ENCODE measurements at regions not wholly inside any gene's neighbourhood (a gene's known extent, or its start where the extent isn't known, plus 50 kb on each side); places are given as distances from the start of the nearest gene placed in this dataset.

- no peak for DNase-seq (ENCODE audit: insufficient read length, low spot score)
These were observed 197.9 kb upstream of the TWIST2 start for GRCh38 chr2:238649936-238650518.

DNA sequence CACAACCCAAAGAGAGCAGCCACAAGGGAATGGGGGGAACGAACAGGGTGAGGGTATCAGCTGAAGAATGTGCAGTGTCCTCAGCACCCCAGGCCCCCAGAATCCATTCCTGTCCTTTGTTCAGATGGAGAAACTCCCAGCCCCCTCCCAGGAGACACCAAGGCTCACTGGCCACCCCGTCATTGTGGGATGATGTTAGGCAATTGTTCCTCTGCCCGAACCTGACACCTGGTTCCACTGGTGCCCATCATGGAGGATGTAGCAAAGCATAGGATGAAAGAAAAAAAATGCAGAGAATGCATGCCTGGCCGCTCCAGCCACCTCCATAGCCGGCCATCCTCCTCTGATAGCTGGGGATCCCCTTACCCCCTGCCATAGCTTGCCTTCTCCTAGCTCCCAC lies 197.3 kb upstream of the TWIST2 start:
- FAIRE-seq: no peak
- no peak for DNase-seq (ENCODE audit: insufficient read length, low spot score)

More at GRCh38 chr2:238649936-238650518, 197.9 kb upstream of the TWIST2 start:
- FAIRE-seq: no peak

DNA sequence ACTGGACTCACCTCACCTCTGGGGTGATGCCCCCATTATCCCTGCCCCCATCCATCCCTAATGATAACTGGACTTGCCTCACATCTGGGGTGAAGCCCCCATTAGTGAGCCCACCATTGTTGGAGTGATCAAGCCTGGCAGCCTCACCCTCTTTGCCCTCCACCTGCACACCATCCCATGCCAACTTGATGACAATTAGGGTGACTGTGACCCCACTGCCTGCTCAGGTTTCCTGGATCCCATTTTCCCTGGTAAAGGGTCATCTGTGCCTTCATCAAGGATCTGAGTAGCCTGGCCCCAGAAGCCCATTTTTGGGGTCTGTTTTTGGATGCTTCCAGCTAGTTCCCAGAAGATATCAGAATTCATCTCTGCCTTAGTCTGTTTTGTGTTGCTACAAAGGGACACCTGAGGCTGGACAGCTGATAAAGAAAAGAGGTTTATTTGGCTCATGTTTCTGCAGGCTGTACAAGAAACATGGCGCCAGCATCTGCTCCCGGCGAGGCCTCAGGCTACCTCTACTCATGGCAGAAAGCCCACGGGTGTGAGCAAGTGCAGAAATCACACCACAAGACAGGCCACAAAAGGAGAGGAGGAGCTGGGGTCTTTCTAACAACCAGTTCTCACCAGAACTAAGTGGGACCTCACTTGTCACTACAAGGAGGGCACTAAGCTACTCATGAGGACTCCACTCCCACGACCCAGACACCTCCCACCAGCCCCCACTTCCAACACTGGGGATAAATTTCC lies 196.4 kb upstream of the TWIST2 start:
- FAIRE-seq: no peak
- no peak for DNase-seq (ENCODE audit: insufficient read length, low spot score)

DNA sequence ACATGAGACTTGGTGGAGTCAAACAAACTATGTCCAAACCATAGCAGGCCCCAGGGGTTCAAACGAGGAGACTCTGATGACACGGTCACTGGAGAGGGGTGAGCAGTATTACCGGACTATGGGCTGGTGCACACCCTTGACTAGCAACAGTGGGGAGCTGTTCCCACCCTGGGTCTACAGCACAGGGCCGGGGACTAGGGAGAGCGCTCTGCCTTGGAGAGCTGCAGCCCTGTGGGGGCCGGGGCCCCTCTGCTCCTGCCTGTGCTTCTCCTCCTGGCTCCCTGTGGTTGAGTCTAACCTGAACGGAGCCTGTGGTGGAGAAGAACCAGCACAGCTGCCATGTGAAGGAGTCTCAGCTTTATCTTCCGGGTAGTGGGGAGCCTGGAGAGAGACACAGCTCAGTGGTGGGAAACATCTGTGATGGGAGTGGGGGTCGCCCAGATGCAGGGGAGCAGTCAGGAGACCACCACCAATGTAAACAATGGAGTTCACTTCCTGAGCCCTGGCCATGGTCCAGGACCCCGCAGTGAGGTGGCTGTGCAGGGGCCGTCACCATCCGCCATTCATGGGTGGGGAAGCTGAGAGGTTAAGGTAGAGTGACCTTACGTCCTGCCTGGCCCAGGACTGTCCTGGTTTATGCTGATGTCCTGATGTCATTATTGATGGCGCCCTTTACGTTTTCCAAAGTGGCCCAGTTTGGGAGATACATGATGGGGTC lies 195.7 kb upstream of the TWIST2 start:
- FAIRE-seq (no peak), DNase-seq (ENCODE audit: insufficient read length, low spot score) (no peak)

- no peak for FAIRE-seq
These were observed 195.1 kb upstream of the TWIST2 start for GRCh38 chr2:238652771-238653157.

DNA sequence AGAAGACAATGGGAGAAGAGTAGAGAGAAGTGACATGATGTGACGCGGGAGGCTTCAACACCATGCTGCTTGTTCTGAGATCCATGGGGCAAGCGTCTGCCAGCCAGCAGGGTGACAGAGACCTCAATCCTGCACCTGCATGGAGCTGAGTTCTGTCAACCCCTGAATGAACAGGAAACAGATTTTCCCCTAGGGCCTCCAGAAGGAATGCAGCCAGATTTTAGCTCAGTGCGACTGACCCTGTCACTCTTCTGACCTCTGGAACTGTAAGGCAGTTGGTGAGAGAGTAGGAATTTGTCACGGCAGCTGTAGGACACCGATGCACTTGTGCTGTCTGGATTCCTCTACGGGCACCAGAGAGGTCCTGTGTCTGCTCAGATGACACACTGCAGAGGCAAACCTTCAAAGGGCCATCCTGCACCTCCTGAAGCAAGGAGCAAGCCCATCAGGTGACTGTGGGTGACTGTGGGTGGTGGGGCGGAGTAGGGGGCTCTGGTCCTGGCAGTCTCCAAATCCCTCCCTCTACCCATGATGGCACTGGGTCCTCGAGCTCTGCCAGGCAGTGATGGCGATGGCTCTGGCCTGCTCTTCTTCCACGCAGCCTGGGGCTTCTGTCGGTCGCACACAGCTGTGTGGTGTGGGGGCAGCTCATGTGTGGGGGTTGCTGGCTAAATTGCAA lies 194.3 kb upstream of the TWIST2 start:
- no peak for FAIRE-seq
- DNase-seq (ENCODE audit: insufficient read length, low spot score): no peak

More at GRCh38 chr2:238652771-238653157, 195.1 kb upstream of the TWIST2 start:
- no peak for DNase-seq (ENCODE audit: insufficient read length, low spot score)

- FAIRE-seq (no peak), DNase-seq (ENCODE audit: insufficient read length, low spot score) (no peak)
These were observed 193.2 kb upstream of the TWIST2 start for GRCh38 chr2:238654479-238655197.

DNA sequence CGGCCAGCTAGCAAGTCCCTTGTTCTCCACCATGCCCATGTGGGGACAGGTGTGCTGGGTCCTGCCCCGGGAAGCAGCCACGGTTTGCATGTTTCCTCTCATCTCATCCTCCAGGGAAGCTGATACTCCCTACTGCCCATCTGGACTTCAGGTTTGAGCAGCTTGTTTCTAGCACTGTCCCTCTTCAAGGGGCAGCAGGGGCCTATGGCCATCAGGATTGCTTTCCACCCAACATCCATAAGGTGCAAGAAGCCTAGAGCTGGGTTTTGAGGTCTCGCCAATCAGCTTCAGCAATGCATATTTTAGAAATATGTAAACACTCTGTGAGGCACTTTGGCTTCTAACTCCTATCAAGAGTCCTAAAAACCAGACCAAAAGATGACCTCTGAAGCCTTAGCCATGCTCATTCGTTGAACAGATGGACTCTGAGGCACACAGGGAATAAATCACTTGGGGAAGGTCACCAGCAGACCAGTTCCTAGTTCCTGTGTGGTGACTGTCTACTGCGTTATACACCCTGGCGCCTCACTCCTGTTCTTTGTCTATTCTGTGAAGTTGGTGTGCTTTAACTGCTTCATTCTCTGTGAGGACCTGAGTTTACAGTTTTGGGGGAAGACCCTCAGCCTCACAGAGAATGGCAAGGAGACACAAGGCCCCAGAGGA lies 192.6 kb upstream of the TWIST2 start:
- DNase-seq (ENCODE audit: insufficient read length, low spot score): no peak
- FAIRE-seq: no peak

GRCh38 chr2:238655974-238656722 lies 191.7 kb upstream of the TWIST2 start:
- FAIRE-seq: no peak
- no peak for DNase-seq (ENCODE audit: insufficient read length, low spot score)

GRCh38 chr2:238657132-238658053 lies 190.5 kb upstream of the TWIST2 start:
- no peak for DNase-seq (ENCODE audit: insufficient read length, low spot score)
- FAIRE-seq: no peak

GRCh38 chr2:238658054-238658407 lies 189.9 kb upstream of the TWIST2 start:
- DNase-seq (ENCODE audit: insufficient read length, low spot score): no peak
- FAIRE-seq: no peak

GRCh38 chr2:238658820-238659219 lies 189.1 kb upstream of the TWIST2 start:
- FAIRE-seq (no peak), DNase-seq (ENCODE audit: insufficient read length, low spot score) (no peak)

DNA sequence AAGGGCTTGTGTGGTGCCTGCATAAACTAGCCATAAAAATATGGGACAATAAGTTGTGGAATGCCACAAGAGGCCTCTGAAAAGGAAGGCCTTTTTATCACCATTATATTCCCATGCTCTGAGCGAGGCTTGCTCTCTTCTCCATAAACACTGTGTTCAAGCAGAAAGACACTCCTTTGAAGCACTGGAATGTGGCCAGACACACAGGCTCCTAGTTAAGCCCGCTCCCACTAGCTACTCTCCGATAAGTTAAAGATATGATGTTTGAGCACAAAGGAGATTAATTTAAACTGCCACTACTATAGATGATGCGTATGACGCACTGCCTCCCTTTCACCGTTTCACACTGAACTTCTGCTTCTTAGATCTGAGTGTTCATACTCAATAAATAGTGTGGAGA lies 188.7 kb upstream of the TWIST2 start:
- no peak for DNase-seq (ENCODE audit: insufficient read length, low spot score)

DNA sequence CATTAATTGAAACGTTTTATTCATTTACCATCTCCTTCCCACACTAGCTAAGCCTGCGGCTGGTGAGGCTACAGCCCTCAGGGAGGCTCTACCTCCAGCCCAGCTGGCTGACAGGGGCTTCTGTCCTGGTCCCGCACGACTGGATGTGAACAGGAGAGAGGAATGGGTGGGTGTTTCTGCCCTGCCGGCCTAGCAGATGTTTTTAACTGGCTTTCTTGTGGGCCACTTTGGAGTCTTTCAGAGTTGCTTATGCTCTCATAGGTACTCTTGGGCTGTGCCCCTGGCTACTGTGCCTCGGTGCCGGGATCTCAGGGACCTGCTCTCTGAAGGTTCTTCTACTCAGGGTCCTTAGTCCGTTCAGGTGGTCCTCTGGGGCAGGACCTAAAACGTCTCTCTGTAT lies 184.3 kb upstream of the TWIST2 start:
- FAIRE-seq: no peak

More for the DNA sequence above, 188.7 kb upstream of the TWIST2 start:
- no peak for FAIRE-seq

GRCh38 chr2:238665919-238666318 lies 182.0 kb upstream of the TWIST2 start:
- FAIRE-seq: no peak

More for the DNA sequence above, 184.3 kb upstream of the TWIST2 start:
- DNase-seq (ENCODE audit: insufficient read length, low spot score): no peak

DNA sequence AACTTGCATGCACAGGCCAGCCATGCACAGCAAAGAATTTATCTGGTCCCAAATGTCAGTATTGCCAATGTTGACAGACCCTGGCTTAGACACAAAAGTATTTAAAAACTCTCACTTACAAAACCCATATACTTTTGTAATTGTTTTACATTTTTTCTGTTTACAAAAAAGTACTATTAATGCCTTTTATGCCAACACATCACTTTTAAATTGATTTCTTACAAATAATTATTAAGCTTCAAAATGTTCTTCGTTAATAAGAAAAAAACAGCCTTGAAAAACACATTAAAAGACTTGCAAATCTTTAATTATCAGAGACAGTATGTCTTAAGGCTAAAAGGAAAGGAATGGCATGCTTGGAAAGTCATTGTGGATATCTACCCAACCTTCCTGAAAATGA lies 181.3 kb upstream of the TWIST2 start:
- DNase-seq (ENCODE audit: insufficient read length, low spot score) (no peak), FAIRE-seq (no peak)

More at GRCh38 chr2:238665919-238666318, 182.0 kb upstream of the TWIST2 start:
- DNase-seq (ENCODE audit: insufficient read length, low spot score): no peak

DNA sequence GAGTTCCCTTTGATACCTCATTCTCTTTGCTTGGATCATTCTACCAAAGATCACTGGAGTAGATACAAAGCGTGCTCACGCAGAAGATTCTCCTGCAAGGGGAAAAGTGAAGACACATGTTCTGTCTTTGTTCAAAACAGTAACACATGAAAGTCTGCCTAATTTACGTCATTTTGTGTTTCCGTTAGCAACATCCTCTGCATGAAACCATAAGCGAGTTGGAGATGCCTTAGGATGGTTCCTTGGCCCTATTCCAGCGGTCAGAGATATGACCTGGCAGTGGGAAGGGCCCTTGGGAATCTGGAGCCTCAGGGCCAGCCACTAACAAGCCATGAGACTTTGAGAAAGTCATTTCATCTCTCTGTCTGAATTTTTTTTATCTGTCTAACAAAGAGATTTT lies 180.9 kb upstream of the TWIST2 start:
- no peak for FAIRE-seq

DNA sequence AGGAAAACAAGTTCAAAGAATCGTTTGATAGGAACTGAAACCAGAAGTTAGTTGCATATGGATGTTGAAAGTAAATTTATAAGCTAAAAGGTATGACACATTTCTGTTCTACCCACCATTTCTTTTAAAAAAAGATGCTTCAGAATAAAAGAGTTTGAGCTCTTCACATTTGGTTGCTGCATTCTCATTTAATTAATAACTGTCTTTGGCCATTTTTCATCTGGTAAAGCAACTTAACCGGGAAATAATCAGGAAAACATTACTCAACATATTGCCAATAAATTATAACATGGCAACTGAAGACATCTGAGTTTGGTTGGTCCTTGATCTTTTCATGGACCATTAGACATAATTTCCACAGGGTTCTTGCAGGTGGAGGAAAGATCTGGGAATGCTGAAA lies 180.2 kb upstream of the TWIST2 start:
- FAIRE-seq: no peak
- DNase-seq (ENCODE audit: insufficient read length, low spot score): no peak

More for the DNA sequence above, 180.9 kb upstream of the TWIST2 start:
- no peak for DNase-seq (ENCODE audit: insufficient read length, low spot score)
